ENCODE measurements at regions not wholly inside any gene's neighbourhood (a gene's known extent, or its start where the extent isn't known, plus 50 kb on each side); places are given as distances from the start of the nearest gene placed in this dataset.

GRCh38 chr1:213899413-213899812 is 88.4 kb upstream of the PROX1 start:
- no peak for ATAC-seq (ENCODE audit: low FRiP score in 2 of 2)
- 40 to 41% methylated on average over 4 of the region's 4 CpGs for WGBS, 2 donors
- H3K4me3 ChIP-seq = no peak overlapping the region
- no peaks in the 10 kb centered on the region for H3K27me3 ChIP-seq
- no peaks in the 10 kb centered on the region for H3K9me3 ChIP-seq
- H3K27ac ChIP-seq = no peak overlapping the region
- no peaks in the 10 kb centered on the region for H3K36me3 ChIP-seq
- no peak for TF ChIP-seq CTCF (IDR thresholded peaks at IDR 0.05)
- TF ChIP-seq POLR2AphosphoS5 (IDR thresholded peaks at IDR 0.05) = no peak
- TF ChIP-seq POLR2A (IDR thresholded peaks at IDR 0.05) = no peak
- no peak for TF ChIP-seq EP300 (IDR thresholded peaks at IDR 0.05)
- no peak for DNase-seq
- H3K4me1 ChIP-seq = no peaks in the 10 kb centered on the region

- DNase-seq = peak in 1 of 2 donors; percentile 61
- WGBS, 2 donors = 78 to 85% methylated on average over 5 to 13 of the region's 13 CpGs
- no peak overlapping the region for H3K4me3 ChIP-seq
- H3K4me1 ChIP-seq = no peaks in the 10 kb centered on the region
- no peak overlapping the region for H3K27ac ChIP-seq
- peak in 1 of 2 donors; percentile 16 for ATAC-seq (ENCODE audit: low FRiP score in 2 of 2)
- no peak for TF ChIP-seq POLR2AphosphoS5 (IDR thresholded peaks at IDR 0.05)
- no peak for TF ChIP-seq CTCF (IDR thresholded peaks at IDR 0.05)
- no peak for TF ChIP-seq EP300 (IDR thresholded peaks at IDR 0.05)
- TF ChIP-seq POLR2A (IDR thresholded peaks at IDR 0.05) = no peak
- H3K9me3 ChIP-seq = no peaks in the 10 kb centered on the region
- H3K36me3 ChIP-seq = no peaks in the 10 kb centered on the region
- H3K27me3 ChIP-seq = no peaks in the 10 kb centered on the region
Measured at GRCh38 chr1:213905344-213905743, 82.4 kb upstream of the PROX1 start.

GRCh38 chr1:213908521-213908920 is 79.3 kb upstream of the PROX1 start:
- DNase-seq = no peak
- Histone ChIP-seq H3K36me3 (no peaks in the 10 kb centered on the region), H3K9me3 (no peaks in the 10 kb centered on the region), H3K27ac (no peak overlapping the region), H3K4me1 (no peaks in the 10 kb centered on the region), H3K27me3 (no peaks in the 10 kb centered on the region), H3K4me3 (no peak overlapping the region)
- WGBS, 2 donors = 91 to 92% methylated on average over 4 of the region's 4 CpGs
- TF ChIP-seq EP300 (IDR thresholded peaks at IDR 0.05) = no peak
- no peak for TF ChIP-seq CTCF (IDR thresholded peaks at IDR 0.05)
- no peak for TF ChIP-seq POLR2A (IDR thresholded peaks at IDR 0.05)
- TF ChIP-seq POLR2AphosphoS5 (IDR thresholded peaks at IDR 0.05) = no peak
- ATAC-seq (ENCODE audit: low FRiP score in 2 of 2) = no peak

- DNase-seq = no peak
- WGBS, 2 donors = 48 to 50% methylated on average over 6 of the region's 6 CpGs
- H3K36me3 ChIP-seq = no peaks in the 10 kb centered on the region
- no peaks in the 10 kb centered on the region for H3K4me1 ChIP-seq
- no peak overlapping the region for H3K27ac ChIP-seq
- ATAC-seq (ENCODE audit: low FRiP score in 2 of 2) = no peak
- TF ChIP-seq CTCF (IDR thresholded peaks at IDR 0.05) = no peak
- H3K4me3 ChIP-seq = no peak overlapping the region
- no peaks in the 10 kb centered on the region for H3K27me3 ChIP-seq
- no peaks in the 10 kb centered on the region for H3K9me3 ChIP-seq
Measured at GRCh38 chr1:213914392-213914791, 73.4 kb upstream of the PROX1 start.

- no peaks in the 10 kb centered on the region for H3K9me3 ChIP-seq
- no peak for ATAC-seq (ENCODE audit: low FRiP score in 2 of 2)
- WGBS, 2 donors = 45 to 69% methylated on average over 2 of the region's 2 CpGs
Measured at GRCh38 chr1:213921311-213921710, 66.5 kb upstream of the PROX1 start.

More at GRCh38 chr1:213921311-213921710, 66.5 kb upstream of the PROX1 start:
- no peak for DNase-seq
- TF ChIP-seq POLR2A (IDR thresholded peaks at IDR 0.05) (no peak), EP300 (IDR thresholded peaks at IDR 0.05) (no peak), CTCF (IDR thresholded peaks at IDR 0.05) (no peak), POLR2AphosphoS5 (IDR thresholded peaks at IDR 0.05) (no peak)
- Histone ChIP-seq H3K27ac (no peak overlapping the region), H3K4me3 (no peak overlapping the region), H3K36me3 (no peaks in the 10 kb centered on the region), H3K27me3 (no peaks in the 10 kb centered on the region), H3K4me1 (no peaks in the 10 kb centered on the region)
